K562 (cell line): ENCODE measurements at regions not wholly inside any gene's neighbourhood (a gene's known extent, or its start where the extent isn't known, plus 50 kb on each side); places are given as distances from the start of the nearest gene placed in this dataset.

Experiments
- ATAC-seq: fragments of 200-7000 bp; cut with Tn5 transposase; 3 replicates; pipeline ENCODE4 v1.9.1; 2020; ENCODE audit warnings: moderate library complexity
- BruUV-seq: library from RNA; stranded (reverse); fragments of 400-500 nt; replicated peaks from 2 replicates; lab custom pipeline; 2021; lab: Mats Ljungman, UMichigan
- CTCF ChIA-PET: fragments of 300-600 bp; formaldehyde crosslinking; extraction: SDS; loops from one replicate; lab custom pipeline; 2021; ENCODE audit warnings: low intra/inter-chr PET ratio; lab: Yijun Ruan, JAX
- POLR2A ChIA-PET: fragments of 300-600, 350-650 bp; sonication (Branson Sonifier 250); formaldehyde crosslinking; extraction: SDS; loops from one replicate; lab custom pipeline; 2021; ENCODE audit warnings: antibody characterized with exemption, inconsistent platforms; lab: Yijun Ruan, JAX
- DNase-seq, 4 experiments: peaks; one replicate each; pipeline versions ENCODE4 v3.0.0 to v3.0.0-alpha.2; 2011 to 2018; ENCODE audit warnings: low spot score in 3 of 4, mixed read lengths in 3 of 4; ENCODE audit errors: extremely low read depth in 1 of 4
- FAIRE-seq: peaks from 2 replicates; lab custom pipeline; 2011; peaks lifted over from hg19 to GRCh38; lab: Jason Lieb, UNC
- H2AFZ ChIP-seq: 2 replicates; pipeline ENCODE4 v1.6.0; 2011; ENCODE audit warnings: low read depth, low read length, control low read depth, inconsistent platforms
- H3K27ac ChIP-seq: fragments of 200-600 bp; 3 replicates; pipeline ENCODE4 v1.8.0; 2011; ENCODE audit warnings: low read depth, mild to moderate bottlenecking, control low read depth, inconsistent platforms, low read length, moderate library complexity, mixed read lengths; ENCODE audit errors: extremely low read depth
- H3K27me3 ChIP-seq, 2 experiments: fragments of 300-600 bp in 1 of 2; 2 replicates in 1 of 2; 3 replicates in 1 of 2; pipeline versions ENCODE4 v1.6.0 to v1.8.0; 2011; ENCODE audit warnings: inconsistent platforms in 2 of 2, low read length in 2 of 2, mild to moderate bottlenecking in 1 of 2, mixed read lengths in 1 of 2, moderate library complexity in 1 of 2; ENCODE audit not compliant: control insufficient read depth in 2 of 2, insufficient read depth in 2 of 2
- H3K36me3 ChIP-seq: fragments of 300-600 bp; 3 replicates; pipeline ENCODE4 v1.8.0; 2011; ENCODE audit warnings: mild to moderate bottlenecking, low read length, inconsistent platforms; ENCODE audit not compliant: control insufficient read depth, insufficient read depth
- H3K4me1 ChIP-seq, 2 experiments: fragments of 200-600 bp in 1 of 2; replicated peaks in 1 of 2; 2 replicates in 1 of 2; 3 replicates in 1 of 2; pipeline versions ENCODE4 v1.5.1 to v1.8.0; 2011; ENCODE audit warnings: inconsistent platforms in 2 of 2, low read length in 2 of 2, mild to moderate bottlenecking in 1 of 2, mixed read lengths in 1 of 2, moderate library complexity in 1 of 2; ENCODE audit not compliant: control insufficient read depth in 2 of 2, insufficient read depth in 2 of 2
- H3K4me2 ChIP-seq: 2 replicates; pipeline ENCODE4 v1.6.1; 2011; ENCODE audit warnings: low read length, control low read depth, inconsistent platforms, mixed read lengths; ENCODE audit not compliant: insufficient read depth
- H3K4me3 ChIP-seq: fragments of 200-600 bp; sonication (generic), shearing (Covaris generic); 2 replicates; pipeline ENCODE4 v1.5.1; 2016; ENCODE audit warnings: control low read depth, inconsistent platforms
- H3K79me2 ChIP-seq: fragments of 200-600 bp; 3 replicates; pipeline ENCODE4 v1.8.0; 2011; ENCODE audit warnings: low read length, inconsistent platforms; ENCODE audit not compliant: control insufficient read depth, insufficient read depth
- H3K9ac ChIP-seq, 2 experiments: 2 replicates each; pipeline versions ENCODE4 v1.6.0 to v1.6.1; 2011; ENCODE audit warnings: low read depth in 2 of 2, low read length in 2 of 2, control low read depth in 1 of 2, inconsistent platforms in 1 of 2, mild to moderate bottlenecking in 1 of 2, mixed read lengths in 1 of 2; ENCODE audit not compliant: insufficient read depth in 1 of 2
- H3K9me1 ChIP-seq: one replicate; pipeline ENCODE4 v1.6.0; 2011; ENCODE audit warnings: inconsistent platforms, mild to moderate bottlenecking, low read length, moderate library complexity; ENCODE audit not compliant: control insufficient read depth, insufficient read depth
- H3K9me3 ChIP-seq: replicated peaks from 2 replicates; pipeline ENCODE4 v1.5.1; 2011; ENCODE audit warnings: low read depth, low read length, inconsistent platforms; ENCODE audit not compliant: control insufficient read depth, insufficient read depth
- H4K20me1 ChIP-seq: replicated peaks from 2 replicates; pipeline ENCODE4 v1.6.1; 2011; ENCODE audit warnings: low read length, inconsistent platforms, mixed read lengths; ENCODE audit not compliant: control insufficient read depth, insufficient read depth
- BMI1 ChIP-seq: fragments of 150-350 bp; IDR thresholded peaks from 2 replicates; pipeline ENCODE4 v1.6.1; 2014; ENCODE audit warnings: low read length
- CEBPB ChIP-seq: fragments of 450-650 bp; IDR thresholded peaks from 2 replicates; pipeline ENCODE4 v1.6.1; 2016; ENCODE audit warnings: missing genetic modification characterization, missing compliant biosample characterization
- KDM1A ChIP-seq, 2 experiments: fragments of 450-650 bp; IDR thresholded peaks; 2 replicates each; pipeline ENCODE4 v1.6.1; 2016; ENCODE audit warnings: mild to moderate bottlenecking in 2 of 2
- NKRF ChIP-seq: fragments of 450-650 bp; IDR thresholded peaks from 2 replicates; pipeline ENCODE4 v1.6.1; 2016; ENCODE audit warnings: borderline replicate concordance
- RREB1 ChIP-seq: fragments of 250-450 bp; sonication (Bioruptor Pico); IDR thresholded peaks from 2 replicates; pipeline ENCODE4 v1.4.0; 2020
- SAP30 ChIP-seq: fragments of 200-600 bp; sonication (generic); IDR thresholded peaks from 2 replicates; pipeline ENCODE4 v1.6.1; 2012; ENCODE audit warnings: borderline replicate concordance, low read depth, mild to moderate bottlenecking, moderate library complexity, low read length, control low read depth, inconsistent platforms; ENCODE audit not compliant: insufficient read depth, poor library complexity, severe bottlenecking
- SMAD4 ChIP-seq: fragments of 250-450 bp; sonication (Bioruptor Pico); conservative IDR thresholded peaks from 2 replicates; pipeline ENCODE4 v1.8.0; 2021; ENCODE audit warnings: inconsistent platforms, mild to moderate bottlenecking, moderate library complexity
- SNAPC5 ChIP-seq: fragments of 250-450 bp; sonication (Bioruptor Pico); IDR thresholded peaks from 2 replicates; pipeline ENCODE4 v1.8.0; 2021; ENCODE audit warnings: moderate library complexity, mild to moderate bottlenecking, inconsistent platforms
- TEAD2 ChIP-seq: fragments of 450-650 bp; IDR thresholded peaks from 2 replicates; pipeline ENCODE4 v1.6.1; 2016; ENCODE audit warnings: missing genetic modification characterization, control low read depth, missing compliant biosample characterization
- TRIM28 ChIP-seq: fragments of 450-650 bp; IDR thresholded peaks from 2 replicates; pipeline ENCODE4 v1.6.1; 2017
- ZNF445 ChIP-seq: fragments of 250-450 bp; sonication (Bioruptor Pico); IDR thresholded peaks from 2 replicates; pipeline ENCODE4 v1.4.0; 2020; ENCODE audit warnings: low read depth, mild to moderate bottlenecking, moderate library complexity
- WGBS: fragments of 100-300 bp; shearing (Covaris generic); methylation state at CpG from one replicate; pipeline ENCODE4 v1.1.6; 2016; ENCODE audit warnings: low coverage, mixed read lengths; ENCODE audit not compliant: insufficient coverage; ENCODE audit errors: missing lambda C conversion rate; 5-methylcytosine and 5-hydroxymethylcytosine counted together
- in situ Hi-C: fragments of 300-500 bp; cut with MboI; formaldehyde crosslinking; loops from 4 replicates; pipeline ENCODE4 v1.15.0; 2018; ENCODE audit warnings: inconsistent platforms, mixed read lengths
- intact Hi-C: fragments of 100-400 bp; cut with micrococcal nuclease; formaldehyde crosslinking; loops from 2 replicates; pipeline ENCODE4 v1.14.2; 2022

GRCh38 chr6:3575701-3576100 lies 118.9 kb upstream of the SLC22A23 start:
- FAIRE-seq (no peak), DNase-seq (no peak), ATAC-seq (no peak)
- ChIA-PET POLR2A (no interaction called here), CTCF (no interaction called here)
- Histone ChIP-seq H3K36me3 (no peaks in the 10 kb centered on the region), H3K4me1 (peaks cover 4 to 5% of the 10 kb centered on the region in 2 experiments; a peak in 3 of 5 replicates), H4K20me1 (no peaks in the 10 kb centered on the region), H3K9ac (no peak overlapping the region), H3K4me2 (no peak overlapping the region), H3K9me3 (no peaks in the 10 kb centered on the region), H3K4me3 (no peak overlapping the region), H3K79me2 (no peaks in the 10 kb centered on the region), H3K27ac (no peak overlapping the region), H3K27me3 (peaks cover 66 to 86% of the 10 kb centered on the region in 2 experiments), H3K9me1 (no peaks in the 10 kb centered on the region), H2AFZ (no peak overlapping the region)
- in situ Hi-C loops (no loop called here), intact Hi-C loops (no loop called here)
- WGBS: 2% methylated on average over 8 of the region's 8 CpGs
- TF ChIP-seq NKRF (no peak), RREB1 (CRISPR knock-in tag) (no peak), TEAD2 (tag) (no peak), TRIM28 (no peak), SMAD4 (CRISPR knock-in tag) (no peak), BMI1 (no peak), ZNF445 (CRISPR knock-in tag) (no peak), SAP30 (no peak), KDM1A (IDR thresholded peaks at IDR 0.05) (no peak), SNAPC5 (no peak), CEBPB (tag) (no peak)
- no TSS peak for BruUV-seq
